ENCODE measurements at regions not wholly inside any gene's neighbourhood (a gene's known extent, or its start where the extent isn't known, plus 50 kb on each side); places are given as distances from the start of the nearest gene placed in this dataset.
A peak's percentile ranks its signal among the peaks of the same experiment; 100 is the strongest.

DNA sequence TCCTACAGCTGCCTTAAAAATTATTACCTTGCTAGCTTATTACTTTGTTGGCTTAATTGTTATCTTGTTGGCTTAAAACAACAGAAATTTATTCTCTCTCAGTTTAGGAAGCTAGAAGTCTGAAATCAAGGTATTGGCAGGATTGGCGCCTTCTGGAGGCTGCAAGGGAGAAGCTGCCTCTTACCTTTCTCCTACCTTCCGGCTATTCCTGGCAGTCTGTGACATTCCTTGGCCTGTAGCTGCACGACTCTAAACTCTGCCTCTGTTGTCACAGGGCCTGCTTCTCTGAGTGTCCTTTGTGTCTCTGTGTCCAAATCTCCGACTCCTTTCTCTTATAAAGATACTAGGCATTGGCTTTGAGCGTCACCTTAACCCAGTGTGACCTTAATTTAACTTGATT is 579.9 kb upstream of the B3GALT2 start:
- H3K4me3 ChIP-seq (ENCODE audit: low read length) = no peak overlapping the region
- no peaks in the 10 kb centered on the region for H3K27me3 ChIP-seq (ENCODE audit: insufficient read depth, low read length)
- H3K9me3 ChIP-seq (ENCODE audit: insufficient read depth, low read depth, low read length) = no peaks in the 10 kb centered on the region
- no peak overlapping the region for H3K27ac ChIP-seq (ENCODE audit: low read length)
- no peak overlapping the region for H3K9ac ChIP-seq (ENCODE audit: low read depth, low read length)
- no peaks in the 10 kb centered on the region for H3K36me3 ChIP-seq (ENCODE audit: insufficient read depth, low read depth, low read length)
- no peaks in the 10 kb centered on the region for H3K4me1 ChIP-seq (ENCODE audit: insufficient read depth, low read length)

DNA sequence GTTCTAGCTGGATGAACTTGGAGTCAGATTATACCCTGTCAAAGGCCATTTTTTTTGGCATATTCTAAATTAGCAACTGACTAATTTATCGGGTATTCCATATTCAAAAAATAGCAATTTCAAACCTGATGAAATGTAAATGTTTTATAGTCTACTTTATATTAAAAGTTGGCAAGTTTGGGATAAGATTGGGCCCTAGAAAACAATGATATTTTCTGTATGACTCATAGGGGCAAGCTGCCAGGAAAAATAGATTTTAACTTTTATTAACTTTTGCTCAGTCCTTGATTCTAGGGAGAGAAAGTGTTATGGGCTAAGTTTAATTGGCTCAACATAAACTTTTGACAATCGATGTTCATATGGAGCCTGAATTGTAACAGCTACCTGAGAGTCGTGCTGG is 576.9 kb upstream of the B3GALT2 start:
- no peaks in the 10 kb centered on the region for H3K27me3 ChIP-seq (ENCODE audit: insufficient read depth, low read length)
- H3K4me3 ChIP-seq (ENCODE audit: low read length) = no peak overlapping the region
- no peaks in the 10 kb centered on the region for H3K4me1 ChIP-seq (ENCODE audit: insufficient read depth, low read length)
- H3K36me3 ChIP-seq (ENCODE audit: insufficient read depth, low read depth, low read length) = no peaks in the 10 kb centered on the region
- no peaks in the 10 kb centered on the region for H3K9me3 ChIP-seq (ENCODE audit: insufficient read depth, low read depth, low read length)
- H3K9ac ChIP-seq (ENCODE audit: low read depth, low read length) = no peak overlapping the region
- H3K27ac ChIP-seq (ENCODE audit: low read length) = no peak overlapping the region

DNA sequence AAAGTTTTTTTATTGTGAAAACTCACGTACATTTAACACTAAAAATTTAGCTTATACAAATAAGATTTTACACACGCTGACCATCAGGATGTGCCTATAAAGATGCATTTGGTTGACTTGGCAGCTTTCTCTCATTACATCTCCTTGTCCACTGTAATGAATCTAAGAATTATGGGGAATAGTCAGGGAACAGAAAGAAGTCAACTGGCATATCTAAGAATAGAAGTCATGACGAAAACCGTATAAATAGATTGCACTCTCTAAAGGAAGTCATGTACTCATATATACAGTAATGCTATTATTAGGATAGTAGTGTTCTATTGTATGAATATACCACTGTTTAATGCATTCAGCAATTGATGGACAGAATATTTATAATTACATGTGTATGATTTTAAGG is 575.8 kb upstream of the B3GALT2 start:
- Histone ChIP-seq H3K9me3 (ENCODE audit: insufficient read depth, low read depth, low read length) (no peaks in the 10 kb centered on the region), H3K36me3 (ENCODE audit: insufficient read depth, low read depth, low read length) (no peaks in the 10 kb centered on the region), H3K4me1 (ENCODE audit: insufficient read depth, low read length) (no peaks in the 10 kb centered on the region), H3K27ac (ENCODE audit: low read length) (no peak overlapping the region), H3K27me3 (ENCODE audit: insufficient read depth, low read length) (no peaks in the 10 kb centered on the region), H3K4me3 (ENCODE audit: low read length) (no peak overlapping the region), H3K9ac (ENCODE audit: low read depth, low read length) (no peak overlapping the region)

DNA sequence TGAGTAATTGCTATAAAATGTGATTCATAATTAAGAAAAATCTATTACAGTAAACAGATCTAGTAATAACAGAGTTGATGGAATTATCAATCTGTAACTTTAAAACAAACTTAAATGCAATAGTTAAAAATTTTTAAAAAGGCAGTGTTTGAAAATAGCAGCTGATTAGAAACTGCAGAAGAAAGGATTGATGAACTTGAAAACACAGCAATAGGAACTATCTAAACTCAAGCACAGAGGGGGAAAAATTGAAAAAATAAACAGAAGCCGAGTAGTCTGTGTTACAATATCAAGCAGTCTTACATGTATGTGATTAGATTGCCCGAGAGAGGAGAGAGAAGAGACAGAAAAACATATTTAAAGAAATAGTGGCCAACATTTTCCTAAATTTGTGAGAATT is 569.0 kb upstream of the B3GALT2 start:
- no peak overlapping the region for H3K9ac ChIP-seq (ENCODE audit: low read depth, low read length)
- no peaks in the 10 kb centered on the region; the same call in 1 of the 2 replicates for H3K4me1 ChIP-seq (ENCODE audit: insufficient read depth, low read length)
- H3K27ac ChIP-seq (ENCODE audit: low read length) = no peak overlapping the region
- no peak overlapping the region for H3K4me3 ChIP-seq (ENCODE audit: low read length)
- H3K9me3 ChIP-seq (ENCODE audit: insufficient read depth, low read depth, low read length) = no peaks in the 10 kb centered on the region
- H3K27me3 ChIP-seq (ENCODE audit: insufficient read depth, low read length) = no peaks in the 10 kb centered on the region
- H3K36me3 ChIP-seq (ENCODE audit: insufficient read depth, low read depth, low read length) = no peaks in the 10 kb centered on the region

DNA sequence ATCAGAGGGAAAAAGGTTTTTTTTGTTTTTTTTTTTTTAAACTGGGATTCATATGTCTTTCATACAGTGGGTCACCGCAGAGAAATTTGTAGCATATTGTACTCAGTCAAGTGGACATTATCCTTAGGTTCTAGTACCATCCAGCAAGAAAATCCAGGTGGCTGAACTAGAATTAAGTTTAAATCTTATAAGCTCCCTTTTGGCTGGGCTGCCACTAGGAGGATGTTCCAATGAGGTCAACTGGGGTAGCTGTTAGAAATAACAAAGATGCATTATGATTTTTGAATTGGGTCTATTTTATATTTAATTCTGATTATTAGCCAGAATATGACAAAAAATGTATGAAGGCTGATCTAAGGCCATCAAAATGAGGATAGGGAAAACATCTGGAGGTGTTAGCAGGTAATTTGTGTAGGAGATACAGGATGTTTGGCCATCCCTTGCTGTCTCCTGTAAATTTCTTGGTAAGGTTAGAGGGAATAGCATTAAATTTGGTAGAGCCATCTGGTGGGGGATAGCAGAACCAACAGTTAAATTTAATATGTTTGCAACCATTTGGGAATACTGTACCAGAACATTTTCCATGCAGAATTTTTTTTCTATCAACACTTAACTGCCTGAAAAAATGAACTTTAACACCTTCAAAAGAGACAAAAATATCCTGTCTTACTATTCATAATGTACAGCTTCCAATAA is 568.5 kb upstream of the B3GALT2 start:
- no peaks in the 10 kb centered on the region for H3K36me3 ChIP-seq (ENCODE audit: insufficient read depth, low read depth, low read length)
- H3K27ac ChIP-seq (ENCODE audit: low read length) = no peak overlapping the region
- H3K4me1 ChIP-seq (ENCODE audit: insufficient read depth, low read length) = no peaks in the 10 kb centered on the region; the same call in 1 of the 2 replicates
- no peak overlapping the region for H3K4me3 ChIP-seq (ENCODE audit: low read length)
- no peaks in the 10 kb centered on the region for H3K27me3 ChIP-seq (ENCODE audit: insufficient read depth, low read length)
- H3K9me3 ChIP-seq (ENCODE audit: insufficient read depth, low read depth, low read length) = no peaks in the 10 kb centered on the region
- no peak overlapping the region for H3K9ac ChIP-seq (ENCODE audit: low read depth, low read length)

DNA sequence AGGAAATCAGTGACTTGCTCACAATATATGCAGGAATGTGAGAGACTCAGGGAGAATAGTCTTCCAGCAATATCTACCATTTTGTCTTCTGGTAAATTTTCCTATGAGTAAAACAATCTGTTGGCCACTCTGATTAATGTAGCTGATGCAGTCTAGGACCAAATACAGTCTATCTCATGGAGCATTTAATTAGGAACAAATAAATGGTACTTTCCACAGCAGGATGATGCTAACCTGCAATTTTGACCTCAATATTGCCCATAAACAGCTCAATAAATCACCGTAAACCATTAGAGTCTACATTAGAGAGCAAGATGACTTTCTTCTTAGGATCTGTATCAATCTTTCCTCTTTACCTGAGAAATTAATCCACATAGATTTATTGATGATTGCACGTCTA is 567.7 kb upstream of the B3GALT2 start:
- Histone ChIP-seq H3K9me3 (ENCODE audit: insufficient read depth, low read depth, low read length) (no peaks in the 10 kb centered on the region), H3K9ac (ENCODE audit: low read depth, low read length) (no peak overlapping the region), H3K27ac (ENCODE audit: low read length) (no peak overlapping the region), H3K4me3 (ENCODE audit: low read length) (no peak overlapping the region), H3K27me3 (ENCODE audit: insufficient read depth, low read length) (no peaks in the 10 kb centered on the region), H3K36me3 (ENCODE audit: insufficient read depth, low read depth, low read length) (no peaks in the 10 kb centered on the region), H3K4me1 (ENCODE audit: insufficient read depth, low read length) (no peaks in the 10 kb centered on the region; the same call in 1 of the 2 replicates)

DNA sequence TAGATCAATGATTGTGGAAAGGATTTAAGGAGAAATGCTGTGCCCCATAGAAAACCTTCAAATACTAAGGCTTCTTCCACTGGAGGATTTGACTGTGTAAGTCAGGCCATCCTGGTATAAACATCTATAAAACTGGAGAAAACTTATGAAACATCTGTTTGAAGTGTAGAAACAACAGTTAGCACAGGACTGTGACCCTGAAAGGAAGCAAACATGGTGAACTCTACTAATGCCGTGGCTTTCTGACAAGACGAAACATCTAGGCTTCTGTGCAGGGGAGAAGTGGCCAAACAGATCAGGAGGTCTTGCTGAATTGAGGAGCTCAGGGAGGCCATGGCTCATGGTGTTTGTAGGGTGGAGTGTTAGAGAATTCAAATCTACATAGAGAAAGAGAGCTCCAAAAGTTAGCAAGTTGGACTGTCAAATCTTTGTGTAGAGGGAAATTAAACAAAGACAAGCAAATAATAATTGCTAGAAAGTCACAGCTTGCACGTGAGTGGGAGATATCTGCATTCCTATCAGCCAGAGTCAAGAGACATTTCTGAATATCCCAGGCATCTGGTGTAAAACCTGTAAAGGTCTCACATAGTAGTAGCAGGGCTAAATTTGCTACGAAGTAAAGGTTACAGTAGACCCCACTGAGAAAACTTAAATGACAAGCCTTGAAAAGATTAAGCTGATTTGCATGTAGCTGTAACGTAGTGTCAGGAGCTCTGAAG is 566.8 kb upstream of the B3GALT2 start:
- no peak overlapping the region for H3K4me3 ChIP-seq (ENCODE audit: low read length)
- no peak overlapping the region for H3K27ac ChIP-seq (ENCODE audit: low read length)
- no peak overlapping the region for H3K9ac ChIP-seq (ENCODE audit: low read depth, low read length)
- no peaks in the 10 kb centered on the region for H3K9me3 ChIP-seq (ENCODE audit: insufficient read depth, low read depth, low read length)
- H3K4me1 ChIP-seq (ENCODE audit: insufficient read depth, low read length) = no peaks in the 10 kb centered on the region; the same call in 1 of the 2 replicates
- no peaks in the 10 kb centered on the region for H3K27me3 ChIP-seq (ENCODE audit: insufficient read depth, low read length)
- no peaks in the 10 kb centered on the region for H3K36me3 ChIP-seq (ENCODE audit: insufficient read depth, low read depth, low read length)

DNA sequence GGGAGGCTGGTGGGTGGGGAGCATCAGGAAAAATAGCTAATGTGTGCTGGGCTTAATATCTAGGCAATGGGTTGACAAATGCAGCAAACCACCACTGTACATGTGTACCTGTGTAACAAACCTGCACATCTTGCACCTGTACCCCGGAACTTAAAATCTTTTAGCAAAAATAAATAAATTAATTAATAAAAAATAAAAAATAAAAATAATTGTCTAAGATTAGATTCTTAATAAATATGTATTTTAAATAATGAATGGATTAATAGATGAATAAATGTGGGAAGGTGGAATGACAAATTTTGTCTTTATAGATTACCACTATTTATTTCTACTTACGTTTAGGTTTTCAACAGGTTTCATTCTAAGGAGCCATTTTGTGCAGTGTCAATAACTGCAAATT is 563.5 kb upstream of the B3GALT2 start:
- no peaks in the 10 kb centered on the region for H3K36me3 ChIP-seq (ENCODE audit: insufficient read depth, low read depth, low read length)
- H3K9ac ChIP-seq (ENCODE audit: low read depth, low read length) = no peak overlapping the region
- H3K27ac ChIP-seq (ENCODE audit: low read length) = no peak overlapping the region
- H3K4me1 ChIP-seq (ENCODE audit: insufficient read depth, low read length) = no peaks in the 10 kb centered on the region; the same call in 1 of the 2 replicates
- no peaks in the 10 kb centered on the region for H3K9me3 ChIP-seq (ENCODE audit: insufficient read depth, low read depth, low read length)
- no peaks in the 10 kb centered on the region for H3K27me3 ChIP-seq (ENCODE audit: insufficient read depth, low read length)
- no peak overlapping the region for H3K4me3 ChIP-seq (ENCODE audit: low read length)

DNA sequence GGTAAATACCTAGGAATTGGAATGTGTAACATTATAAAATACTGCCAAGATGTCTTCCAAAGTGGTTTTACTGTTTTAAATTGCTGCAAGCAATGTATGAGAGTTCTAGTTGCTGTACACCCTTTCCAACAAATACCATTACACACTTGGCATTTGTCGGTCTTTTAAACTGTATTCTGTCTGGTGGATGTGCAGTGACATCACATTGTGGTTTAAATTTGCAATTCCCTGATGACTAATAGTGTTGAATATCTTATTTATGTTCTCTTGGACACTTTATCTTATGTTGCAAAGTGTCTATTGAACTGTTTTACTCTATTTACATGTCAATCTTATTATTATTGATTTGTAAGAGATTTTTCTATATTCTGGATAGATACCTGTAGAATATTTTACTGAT is 561.2 kb upstream of the B3GALT2 start:
- no peaks in the 10 kb centered on the region for H3K27me3 ChIP-seq (ENCODE audit: insufficient read depth, low read length)
- no peaks in the 10 kb centered on the region for H3K36me3 ChIP-seq (ENCODE audit: insufficient read depth, low read depth, low read length)
- no peaks in the 10 kb centered on the region for H3K4me1 ChIP-seq (ENCODE audit: insufficient read depth, low read length)
- no peak overlapping the region for H3K9ac ChIP-seq (ENCODE audit: low read depth, low read length)
- H3K9me3 ChIP-seq (ENCODE audit: insufficient read depth, low read depth, low read length) = no peaks in the 10 kb centered on the region
- no peak overlapping the region for H3K27ac ChIP-seq (ENCODE audit: low read length)
- no peak overlapping the region for H3K4me3 ChIP-seq (ENCODE audit: low read length)

DNA sequence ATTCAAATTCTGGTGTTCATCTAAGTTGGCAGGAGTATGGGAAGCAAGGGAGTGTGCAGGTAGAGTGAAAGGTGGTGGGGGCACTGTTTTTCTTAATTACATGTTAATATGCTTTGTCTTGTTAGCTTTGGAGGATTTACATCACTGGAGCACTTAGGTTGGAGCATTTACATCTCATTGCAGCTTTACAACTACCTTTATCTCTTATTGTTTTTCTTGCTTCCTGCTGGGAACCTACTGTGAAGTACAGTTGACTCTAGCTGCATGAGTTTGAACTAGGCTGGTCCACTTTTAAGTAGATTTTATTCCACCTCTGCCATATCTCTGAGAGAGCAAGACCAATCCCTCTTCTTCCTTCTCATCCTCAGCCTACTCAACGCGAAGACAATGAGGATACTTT is 554.8 kb upstream of the B3GALT2 start:
- H3K4me1 ChIP-seq (ENCODE audit: insufficient read depth, low read length) = 0 out of 2 replicates have a peak, but pooled peaks cover 4% of the 10 kb centered on the region
- no peak overlapping the region for H3K27ac ChIP-seq (ENCODE audit: low read length)
- H3K9me3 ChIP-seq (ENCODE audit: insufficient read depth, low read depth, low read length) = no peaks in the 10 kb centered on the region
- peak overlapping the region; percentile 16; the same call in 1 of the 2 replicates for H3K4me3 ChIP-seq (ENCODE audit: low read length)
- H3K9ac ChIP-seq (ENCODE audit: low read depth, low read length) = no peak overlapping the region
- peaks cover 17% of the 10 kb centered on the region; the same call in 1 of the 2 replicates for H3K27me3 ChIP-seq (ENCODE audit: insufficient read depth, low read length)
- H3K36me3 ChIP-seq (ENCODE audit: insufficient read depth, low read depth, low read length) = no peaks in the 10 kb centered on the region

DNA sequence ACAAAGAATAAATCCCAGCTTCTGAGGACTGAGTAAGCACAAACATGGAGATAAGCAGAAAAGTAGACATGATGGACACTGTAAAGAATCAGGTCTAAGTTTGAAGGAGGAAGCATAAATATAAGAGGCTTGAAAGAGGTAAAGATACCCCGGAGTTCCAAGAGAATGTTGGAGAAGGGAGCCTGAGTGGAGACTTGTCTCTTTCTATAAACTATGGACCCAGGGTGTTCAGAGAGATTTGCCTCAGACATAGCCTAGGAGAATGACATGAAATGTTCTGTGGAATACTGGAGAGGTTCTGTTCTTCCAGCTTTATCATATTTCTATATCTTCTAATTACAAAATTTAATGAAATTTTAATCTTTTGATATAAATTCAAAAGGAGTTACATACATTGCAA is 554.3 kb upstream of the B3GALT2 start:
- Histone ChIP-seq H3K4me1 (ENCODE audit: insufficient read depth, low read length) (0 out of 2 replicates have a peak, but pooled peaks cover 4% of the 10 kb centered on the region), H3K27me3 (ENCODE audit: insufficient read depth, low read length) (peaks cover 17% of the 10 kb centered on the region; the same call in 1 of the 2 replicates), H3K4me3 (ENCODE audit: low read length) (peak overlapping the region; percentile 16; the same call in 1 of the 2 replicates), H3K27ac (ENCODE audit: low read length) (no peak overlapping the region), H3K36me3 (ENCODE audit: insufficient read depth, low read depth, low read length) (no peaks in the 10 kb centered on the region), H3K9ac (ENCODE audit: low read depth, low read length) (no peak overlapping the region), H3K9me3 (ENCODE audit: insufficient read depth, low read depth, low read length) (no peaks in the 10 kb centered on the region)

DNA sequence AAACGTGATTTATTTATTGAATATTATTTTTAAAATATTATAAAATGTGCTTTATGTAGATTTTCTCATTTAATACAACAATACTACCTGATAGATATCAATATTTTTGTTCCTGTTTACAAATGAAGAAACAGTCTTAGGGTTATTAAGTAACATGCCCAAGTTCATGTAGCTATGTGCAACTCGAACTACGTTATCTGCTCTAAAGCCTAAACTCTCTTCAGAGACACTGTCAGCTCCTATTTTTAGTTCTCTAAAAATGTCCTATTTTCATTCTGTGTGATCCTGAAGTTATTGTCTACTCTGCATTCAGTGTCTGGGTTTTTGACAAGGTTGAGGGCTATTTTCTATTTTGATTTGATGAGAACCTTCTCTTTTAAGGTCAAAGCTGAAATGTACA is 550.1 kb upstream of the B3GALT2 start:
- Histone ChIP-seq H3K36me3 (ENCODE audit: insufficient read depth, low read depth, low read length) (no peaks in the 10 kb centered on the region), H3K4me1 (ENCODE audit: insufficient read depth, low read length) (0 out of 2 replicates have a peak, but pooled peaks cover 4% of the 10 kb centered on the region), H3K9ac (ENCODE audit: low read depth, low read length) (no peak overlapping the region), H3K4me3 (ENCODE audit: low read length) (no peak overlapping the region), H3K9me3 (ENCODE audit: insufficient read depth, low read depth, low read length) (no peaks in the 10 kb centered on the region), H3K27ac (ENCODE audit: low read length) (no peak overlapping the region), H3K27me3 (ENCODE audit: insufficient read depth, low read length) (peaks cover 9% of the 10 kb centered on the region; the same call in 1 of the 2 replicates)
